ENCODE measurements at regions not wholly inside any gene's neighbourhood (a gene's known extent, or its start where the extent isn't known, plus 50 kb on each side); places are given as distances from the start of the nearest gene placed in this dataset.

DNA sequence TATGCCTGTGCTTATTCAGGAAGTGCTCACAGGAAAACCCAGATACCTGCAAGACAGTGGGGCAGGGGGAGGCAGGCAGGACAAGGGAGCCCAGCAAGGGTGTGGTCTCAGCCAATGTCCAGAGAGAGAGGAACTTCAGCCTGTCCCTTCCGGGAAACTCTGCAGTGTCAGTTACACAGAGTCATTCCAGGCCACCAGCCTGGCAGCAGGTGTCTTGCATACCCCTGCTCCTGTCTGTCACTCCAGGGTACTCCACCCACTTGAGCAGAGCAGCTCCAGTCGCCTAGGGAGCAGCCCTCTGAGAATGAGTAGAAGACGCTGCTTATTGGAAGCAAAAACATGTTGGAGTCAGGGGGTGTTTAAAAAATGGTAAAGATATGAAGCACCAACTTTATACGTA lies 431.2 kb upstream of the RGMA start:
- no peak for DNase-seq (ENCODE audit: low read depth in 1 of 2, low spot score in 1 of 2)
- TF ChIP-seq SPI1 (IDR thresholded peaks at IDR 0.05; ENCODE audit: borderline replicate concordance, low read depth) (no peak), POLR2AphosphoS5 (IDR thresholded peaks at IDR 0.05; ENCODE audit: low read depth) (no peak), GABPA (IDR thresholded peaks at IDR 0.05; ENCODE audit: low read depth) (no peak)
- TF ChIP-seq, protein P1, sequence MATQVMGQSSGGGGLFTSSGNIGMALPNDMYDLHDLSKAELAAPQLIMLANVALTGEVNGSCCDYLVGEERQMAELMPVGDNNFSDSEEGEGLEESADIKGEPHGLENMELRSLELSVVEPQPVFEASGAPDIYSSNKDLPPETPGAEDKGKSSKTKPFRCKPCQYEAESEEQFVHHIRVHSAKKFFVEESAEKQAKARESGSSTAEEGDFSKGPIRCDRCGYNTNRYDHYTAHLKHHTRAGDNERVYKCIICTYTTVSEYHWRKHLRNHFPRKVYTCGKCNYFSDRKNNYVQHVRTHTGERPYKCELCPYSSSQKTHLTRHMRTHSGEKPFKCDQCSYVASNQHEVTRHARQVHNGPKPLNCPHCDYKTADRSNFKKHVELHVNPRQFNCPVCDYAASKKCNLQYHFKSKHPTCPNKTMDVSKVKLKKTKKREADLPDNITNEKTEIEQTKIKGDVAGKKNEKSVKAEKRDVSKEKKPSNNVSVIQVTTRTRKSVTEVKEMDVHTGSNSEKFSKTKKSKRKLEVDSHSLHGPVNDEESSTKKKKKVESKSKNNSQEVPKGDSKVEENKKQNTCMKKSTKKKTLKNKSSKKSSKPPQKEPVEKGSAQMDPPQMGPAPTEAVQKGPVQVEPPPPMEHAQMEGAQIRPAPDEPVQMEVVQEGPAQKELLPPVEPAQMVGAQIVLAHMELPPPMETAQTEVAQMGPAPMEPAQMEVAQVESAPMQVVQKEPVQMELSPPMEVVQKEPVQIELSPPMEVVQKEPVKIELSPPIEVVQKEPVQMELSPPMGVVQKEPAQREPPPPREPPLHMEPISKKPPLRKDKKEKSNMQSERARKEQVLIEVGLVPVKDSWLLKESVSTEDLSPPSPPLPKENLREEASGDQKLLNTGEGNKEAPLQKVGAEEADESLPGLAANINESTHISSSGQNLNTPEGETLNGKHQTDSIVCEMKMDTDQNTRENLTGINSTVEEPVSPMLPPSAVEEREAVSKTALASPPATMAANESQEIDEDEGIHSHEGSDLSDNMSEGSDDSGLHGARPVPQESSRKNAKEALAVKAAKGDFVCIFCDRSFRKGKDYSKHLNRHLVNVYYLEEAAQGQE (IDR thresholded peaks at IDR 0.05; ENCODE audit: insufficient replicate concordance, low read depth), result no peak
- TF ChIP-seq, protein P2, sequence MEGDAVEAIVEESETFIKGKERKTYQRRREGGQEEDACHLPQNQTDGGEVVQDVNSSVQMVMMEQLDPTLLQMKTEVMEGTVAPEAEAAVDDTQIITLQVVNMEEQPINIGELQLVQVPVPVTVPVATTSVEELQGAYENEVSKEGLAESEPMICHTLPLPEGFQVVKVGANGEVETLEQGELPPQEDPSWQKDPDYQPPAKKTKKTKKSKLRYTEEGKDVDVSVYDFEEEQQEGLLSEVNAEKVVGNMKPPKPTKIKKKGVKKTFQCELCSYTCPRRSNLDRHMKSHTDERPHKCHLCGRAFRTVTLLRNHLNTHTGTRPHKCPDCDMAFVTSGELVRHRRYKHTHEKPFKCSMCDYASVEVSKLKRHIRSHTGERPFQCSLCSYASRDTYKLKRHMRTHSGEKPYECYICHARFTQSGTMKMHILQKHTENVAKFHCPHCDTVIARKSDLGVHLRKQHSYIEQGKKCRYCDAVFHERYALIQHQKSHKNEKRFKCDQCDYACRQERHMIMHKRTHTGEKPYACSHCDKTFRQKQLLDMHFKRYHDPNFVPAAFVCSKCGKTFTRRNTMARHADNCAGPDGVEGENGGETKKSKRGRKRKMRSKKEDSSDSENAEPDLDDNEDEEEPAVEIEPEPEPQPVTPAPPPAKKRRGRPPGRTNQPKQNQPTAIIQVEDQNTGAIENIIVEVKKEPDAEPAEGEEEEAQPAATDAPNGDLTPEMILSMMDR (IDR thresholded peaks at IDR 0.05; ENCODE audit: insufficient read depth, low read length), result no peak
- no peak overlapping the region for H3K27ac ChIP-seq (replicated peaks)
- no peaks in the 10 kb centered on the region for H3K27me3 ChIP-seq (ENCODE audit: insufficient read depth, poor library complexity, severe bottlenecking)
- no peak overlapping the region for H3K4me3 ChIP-seq (replicated peaks; ENCODE audit: insufficient read depth, low read length)

DNA sequence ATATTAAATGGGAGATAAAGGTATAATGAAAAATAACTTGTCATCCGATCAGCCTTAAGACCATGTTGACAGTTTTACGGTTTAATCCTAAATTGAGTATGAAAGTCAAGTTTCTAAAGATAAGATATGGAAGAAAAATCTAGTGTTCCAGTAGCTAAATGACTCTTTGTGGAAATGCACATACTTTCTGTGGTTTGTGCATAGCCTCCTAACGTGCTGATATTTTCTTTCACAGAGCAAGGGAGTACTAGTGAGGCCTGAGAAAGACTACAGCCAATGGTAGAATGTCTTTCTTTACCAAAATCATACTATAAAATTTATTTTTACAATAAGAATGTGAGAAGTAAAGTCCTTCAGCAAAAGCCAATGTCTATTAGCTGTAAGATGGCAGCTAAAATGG lies 430.6 kb upstream of the RGMA start:
- no peak for TF ChIP-seq GABPA (IDR thresholded peaks at IDR 0.05; ENCODE audit: low read depth)
- TF ChIP-seq, protein P1 (IDR thresholded peaks at IDR 0.05; ENCODE audit: insufficient replicate concordance, low read depth), result no peak
- no peak for TF ChIP-seq POLR2AphosphoS5 (IDR thresholded peaks at IDR 0.05; ENCODE audit: low read depth)
- TF ChIP-seq, protein P2 (IDR thresholded peaks at IDR 0.05; ENCODE audit: insufficient read depth, low read length), result no peak
- no peak for TF ChIP-seq SPI1 (IDR thresholded peaks at IDR 0.05; ENCODE audit: borderline replicate concordance, low read depth)
- no peak overlapping the region for H3K27ac ChIP-seq (replicated peaks)
- no peaks in the 10 kb centered on the region for H3K27me3 ChIP-seq (ENCODE audit: insufficient read depth, poor library complexity, severe bottlenecking)
- DNase-seq (ENCODE audit: low read depth in 1 of 2, low spot score in 1 of 2), result no peak
- no peak overlapping the region for H3K4me3 ChIP-seq (replicated peaks; ENCODE audit: insufficient read depth, low read length)

DNA sequence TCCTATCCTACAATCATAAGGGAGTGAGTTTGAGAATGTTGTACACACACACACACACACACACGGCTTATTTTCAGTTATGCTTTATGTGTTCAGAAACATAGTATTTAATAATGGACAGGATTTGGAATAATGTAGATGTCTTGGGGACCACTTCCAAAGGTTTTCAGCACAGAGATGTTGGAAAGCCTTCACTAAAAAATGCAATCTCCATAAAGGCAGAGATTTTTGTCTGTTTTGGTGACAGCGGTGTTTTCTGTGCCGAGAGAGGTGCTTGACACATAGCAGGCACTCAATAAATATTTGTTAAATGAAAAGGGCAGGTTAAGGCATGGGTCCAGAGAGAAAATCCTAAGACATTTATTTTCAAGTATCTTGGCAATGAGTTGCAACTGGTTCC lies 428.2 kb upstream of the RGMA start:
- TF ChIP-seq GABPA (IDR thresholded peaks at IDR 0.05; ENCODE audit: low read depth) (no peak), SPI1 (IDR thresholded peaks at IDR 0.05; ENCODE audit: borderline replicate concordance, low read depth) (no peak), POLR2AphosphoS5 (IDR thresholded peaks at IDR 0.05; ENCODE audit: low read depth) (no peak)
- TF ChIP-seq, protein P2 (IDR thresholded peaks at IDR 0.05; ENCODE audit: insufficient read depth, low read length), result no peak
- TF ChIP-seq, protein P1 (IDR thresholded peaks at IDR 0.05; ENCODE audit: insufficient replicate concordance, low read depth), result no peak

More for the DNA sequence above, 428.2 kb upstream of the RGMA start:
- H3K27me3 ChIP-seq (ENCODE audit: insufficient read depth, poor library complexity, severe bottlenecking), result no peaks in the 10 kb centered on the region
- H3K4me3 ChIP-seq (replicated peaks; ENCODE audit: insufficient read depth, low read length), result no peak overlapping the region
- no peak overlapping the region for H3K27ac ChIP-seq (replicated peaks)
- no peak for DNase-seq (ENCODE audit: low read depth in 1 of 2, low spot score in 1 of 2)

Data from HL-60 (cell line).